Keratinocyte (primary cell): ENCODE measurements at regions not wholly inside any gene's neighbourhood (a gene's known extent, or its start where the extent isn't known, plus 50 kb on each side); places are given as distances from the start of the nearest gene placed in this dataset.
"Not testable (repeated sequence)": the region's sequence is repeated elsewhere in the genome, so short reads cannot be mapped to it uniquely, and the experiment has no call there.

Experiments used
- DNase-seq: peaks from one replicate; pipeline ENCODE4 v3.0.0-alpha.2; 2011; ENCODE audit warnings: low read depth, missing footprints, low spot score
- FAIRE-seq: peaks from 2 replicates; lab custom pipeline; 2011; peaks lifted over from hg19 to GRCh38; lab: Jason Lieb, UNC
- H2AFZ ChIP-seq: 2 replicates; pipeline ENCODE4 v1.6.0; 2012; ENCODE audit warnings: low read length, control low read depth, inconsistent platforms; ENCODE audit not compliant: control insufficient read depth
- H3K27ac ChIP-seq: 2 replicates; pipeline ENCODE4 v1.5.1; 2011; ENCODE audit warnings: low read length; ENCODE audit not compliant: control insufficient read depth, insufficient read depth
- H3K27me3 ChIP-seq: 3 replicates; pipeline ENCODE4 v1.6.0; 2011; ENCODE audit warnings: low read length; ENCODE audit not compliant: control insufficient read depth, insufficient read depth; ENCODE audit errors: extremely low read depth
- H3K36me3 ChIP-seq, 2 experiments: 2 replicates in 1 of 2; 3 replicates in 1 of 2; pipeline ENCODE4 v1.5.1; 2011; ENCODE audit warnings: low read length in 2 of 2, mild to moderate bottlenecking in 1 of 2; ENCODE audit not compliant: control insufficient read depth in 2 of 2, insufficient read depth in 2 of 2; ENCODE audit errors: extremely low read depth in 1 of 2
- H3K4me1 ChIP-seq: 3 replicates; pipeline ENCODE4 v1.5.1; 2011; ENCODE audit warnings: low read length; ENCODE audit not compliant: control insufficient read depth, insufficient read depth; ENCODE audit errors: extremely low read depth
- H3K4me2 ChIP-seq: 3 replicates; pipeline ENCODE4 v1.6.0; 2011; ENCODE audit warnings: low read depth, low read length; ENCODE audit not compliant: control insufficient read depth, insufficient read depth; ENCODE audit errors: extremely low read depth
- H3K4me3 ChIP-seq, 3 experiments: fragments of 200-600 bp in 1 of 3; sonication (generic) in 1 of 3; 2 replicates in 2 of 3; 3 replicates in 1 of 3; pipeline ENCODE4 v1.5.1; 2011 to 2016; ENCODE audit warnings: low read length in 3 of 3, mild to moderate bottlenecking in 3 of 3, control low read depth in 2 of 3, inconsistent platforms in 1 of 3, low read depth in 1 of 3, mixed read lengths in 1 of 3, mixed run types in 1 of 3, moderate library complexity in 1 of 3; ENCODE audit not compliant: control insufficient read depth in 2 of 3, insufficient read depth in 2 of 3; ENCODE audit errors: extremely low read depth in 1 of 3
- H3K79me2 ChIP-seq: 2 replicates; pipeline ENCODE4 v1.6.0; 2012; ENCODE audit warnings: low read length; ENCODE audit not compliant: control insufficient read depth, insufficient read depth
- H3K9ac ChIP-seq: 3 replicates; pipeline ENCODE4 v1.6.0; 2011; ENCODE audit warnings: low read length; ENCODE audit not compliant: control insufficient read depth, insufficient read depth; ENCODE audit errors: extremely low read depth
- H3K9me1 ChIP-seq: 3 replicates; pipeline ENCODE4 v1.6.0; 2011; ENCODE audit warnings: low read length; ENCODE audit not compliant: control insufficient read depth, insufficient read depth; ENCODE audit errors: extremely low read depth
- H3K9me3 ChIP-seq: 2 replicates; pipeline ENCODE4 v1.5.1; 2012; ENCODE audit warnings: low read depth, low read length; ENCODE audit not compliant: control insufficient read depth
- H4K20me1 ChIP-seq: 3 replicates; pipeline ENCODE4 v1.6.0; 2011; ENCODE audit warnings: low read length; ENCODE audit not compliant: control insufficient read depth, insufficient read depth; ENCODE audit errors: extremely low read depth
- CTCF ChIP-seq, 3 experiments: IDR thresholded peaks in 1 of 3; conservative IDR thresholded peaks in 1 of 3; optimal IDR thresholded peaks in 1 of 3; 2 replicates in 2 of 3; 3 replicates in 1 of 3; pipeline versions ENCODE3 to v1.5.1; 2011; ENCODE audit warnings: low read length in 3 of 3, mild to moderate bottlenecking in 3 of 3, moderate library complexity in 2 of 3, control low read depth in 1 of 3, inconsistent platforms in 1 of 3; ENCODE audit not compliant: insufficient read depth in 2 of 3; ENCODE audit errors: extremely low read depth in 1 of 3
- EZH2 ChIP-seq: IDR thresholded peaks from one replicate; pipeline ENCODE4 v1.6.1; 2012; ENCODE audit warnings: inconsistent platforms, mild to moderate bottlenecking, low read length, moderate library complexity
- dilution Hi-C: fragments of 300-500 bp; cut with MboI; formaldehyde crosslinking; loops from one replicate; pipeline ENCODE4 v1.7.0; 2020; ENCODE audit warnings: low sequenced_read_pairs; ENCODE audit not compliant: extremely low pct_ligation_motif_present

GRCh38 chr10:95133016-95133752 is 60.9 kb upstream of the ACSM6 start:
- Histone ChIP-seq H4K20me1 (no peaks in the 10 kb centered on the region), H3K4me3 (no peak overlapping the region), H3K27me3 (no peaks in the 10 kb centered on the region), H3K4me2 (no peak overlapping the region), H3K79me2 (no peaks in the 10 kb centered on the region), H3K27ac (no peak overlapping the region), H3K9me3 (no peaks in the 10 kb centered on the region), H3K4me1 (no peaks in the 10 kb centered on the region), H3K36me3 (no peaks in the 10 kb centered on the region), H3K9me1 (no peaks in the 10 kb centered on the region), H2AFZ (no peak overlapping the region), H3K9ac (no peak overlapping the region)
- FAIRE-seq = peak; percentile 89
- peak; percentile 53 for DNase-seq
- TF ChIP-seq EZH2 = no peak
- TF ChIP-seq CTCF (optimal IDR thresholded peaks at IDR 0.05 in 1 of 3, IDR thresholded peaks at IDR 0.05 in 1 of 3, conservative IDR thresholded peaks at IDR 0.05 in 1 of 3; ENCODE audit: extremely low read depth in 1 of 3, insufficient read depth in 2 of 3, low read length in 3 of 3) = peak; percentile 82 to 94 (median 88)
- dilution Hi-C loops = loop anchor here (25.0 kb wide), 1 partner anchor 496 kb away; no protein-coding TSS in a partner anchor

GRCh38 chr10:95130429-95130828 is 61.1 kb upstream of the CYP2C8 start:
- dilution Hi-C loops = loop anchor here (25.0 kb wide), 1 partner anchor 493 kb away; no protein-coding TSS in a partner anchor
- not testable (repeated sequence) for H3K4me2 ChIP-seq, DNase-seq, H3K36me3 ChIP-seq, H3K4me1 ChIP-seq, H3K27me3 ChIP-seq, H3K4me3 ChIP-seq, H3K9ac ChIP-seq, H3K27ac ChIP-seq, H3K79me2 ChIP-seq, FAIRE-seq, H2AFZ ChIP-seq, H3K9me3 ChIP-seq, H3K9me1 ChIP-seq, H4K20me1 ChIP-seq
